ENCODE measurements at regions not wholly inside any gene's neighbourhood (a gene's known extent, or its start where the extent isn't known, plus 50 kb on each side); places are given as distances from the start of the nearest gene placed in this dataset.

GRCh38 chr5:108661590-108662219 is 86.0 kb upstream of the FER start:
- TF ChIP-seq, protein P1, sequence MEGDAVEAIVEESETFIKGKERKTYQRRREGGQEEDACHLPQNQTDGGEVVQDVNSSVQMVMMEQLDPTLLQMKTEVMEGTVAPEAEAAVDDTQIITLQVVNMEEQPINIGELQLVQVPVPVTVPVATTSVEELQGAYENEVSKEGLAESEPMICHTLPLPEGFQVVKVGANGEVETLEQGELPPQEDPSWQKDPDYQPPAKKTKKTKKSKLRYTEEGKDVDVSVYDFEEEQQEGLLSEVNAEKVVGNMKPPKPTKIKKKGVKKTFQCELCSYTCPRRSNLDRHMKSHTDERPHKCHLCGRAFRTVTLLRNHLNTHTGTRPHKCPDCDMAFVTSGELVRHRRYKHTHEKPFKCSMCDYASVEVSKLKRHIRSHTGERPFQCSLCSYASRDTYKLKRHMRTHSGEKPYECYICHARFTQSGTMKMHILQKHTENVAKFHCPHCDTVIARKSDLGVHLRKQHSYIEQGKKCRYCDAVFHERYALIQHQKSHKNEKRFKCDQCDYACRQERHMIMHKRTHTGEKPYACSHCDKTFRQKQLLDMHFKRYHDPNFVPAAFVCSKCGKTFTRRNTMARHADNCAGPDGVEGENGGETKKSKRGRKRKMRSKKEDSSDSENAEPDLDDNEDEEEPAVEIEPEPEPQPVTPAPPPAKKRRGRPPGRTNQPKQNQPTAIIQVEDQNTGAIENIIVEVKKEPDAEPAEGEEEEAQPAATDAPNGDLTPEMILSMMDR (IDR thresholded peaks at IDR 0.05; ENCODE audit: extremely low read depth, low read depth, low read length): no peak
- Histone ChIP-seq H3K27ac (ENCODE audit: low read depth, low read length) (no peak overlapping the region), H3K36me3 (ENCODE audit: insufficient read depth, low read length) (no peaks in the 10 kb centered on the region), H3K27me3 (ENCODE audit: insufficient read depth, low read length) (peaks cover 10% of the 10 kb centered on the region), H3K4me1 (ENCODE audit: insufficient read depth, low read length) (no peaks in the 10 kb centered on the region), H3K9me3 (ENCODE audit: low read depth, low read length) (no peaks in the 10 kb centered on the region), H4K20me1 (ENCODE audit: insufficient read depth, low read length) (no peaks in the 10 kb centered on the region), H3K4me2 (ENCODE audit: insufficient read depth, low read length) (no peak overlapping the region), H2AFZ (ENCODE audit: low read length) (no peak overlapping the region), H3K79me2 (ENCODE audit: insufficient read depth, low read length) (no peaks in the 10 kb centered on the region), H3K4me3 (ENCODE audit: insufficient read depth, low read length) (no peak overlapping the region)
- DNase-seq (ENCODE audit: insufficient read length, low spot score, missing footprints): peak; percentile 23

- no peaks in the 10 kb centered on the region for H3K9me3 ChIP-seq (ENCODE audit: low read depth, low read length)
- no peaks in the 10 kb centered on the region for H4K20me1 ChIP-seq (ENCODE audit: insufficient read depth, low read length)
- H3K27ac ChIP-seq (ENCODE audit: low read depth, low read length): no peak overlapping the region
- H3K4me2 ChIP-seq (ENCODE audit: insufficient read depth, low read length): no peak overlapping the region
- peak; percentile 31 for DNase-seq (ENCODE audit: insufficient read length, low spot score, missing footprints)
- peaks cover 5% of the 10 kb centered on the region for H3K4me1 ChIP-seq (ENCODE audit: insufficient read depth, low read length)
- TF ChIP-seq, protein P1 (IDR thresholded peaks at IDR 0.05; ENCODE audit: extremely low read depth, low read depth, low read length): no peak
- peaks cover 10% of the 10 kb centered on the region for H3K27me3 ChIP-seq (ENCODE audit: insufficient read depth, low read length)
- no peak overlapping the region for H2AFZ ChIP-seq (ENCODE audit: low read length)
- H3K36me3 ChIP-seq (ENCODE audit: insufficient read depth, low read length): no peaks in the 10 kb centered on the region
- no peak overlapping the region for H3K4me3 ChIP-seq (ENCODE audit: insufficient read depth, low read length)
- H3K79me2 ChIP-seq (ENCODE audit: insufficient read depth, low read length): no peaks in the 10 kb centered on the region
Measured at GRCh38 chr5:108661024-108661423, 86.7 kb upstream of the FER start.

GRCh38 chr5:108660291-108660690 is 87.4 kb upstream of the FER start:
- no peak overlapping the region for H2AFZ ChIP-seq (ENCODE audit: low read length)
- H3K4me2 ChIP-seq (ENCODE audit: insufficient read depth, low read length): no peak overlapping the region
- TF ChIP-seq, protein P1 (IDR thresholded peaks at IDR 0.05; ENCODE audit: extremely low read depth, low read depth, low read length): no peak
- H3K9me3 ChIP-seq (ENCODE audit: low read depth, low read length): no peaks in the 10 kb centered on the region
- no peak for DNase-seq (ENCODE audit: insufficient read length, low spot score, missing footprints)
- peaks cover 9% of the 10 kb centered on the region for H3K4me1 ChIP-seq (ENCODE audit: insufficient read depth, low read length)
- no peaks in the 10 kb centered on the region for H3K79me2 ChIP-seq (ENCODE audit: insufficient read depth, low read length)
- no peak overlapping the region for H3K4me3 ChIP-seq (ENCODE audit: insufficient read depth, low read length)
- H3K27ac ChIP-seq (ENCODE audit: low read depth, low read length): no peak overlapping the region
- H3K36me3 ChIP-seq (ENCODE audit: insufficient read depth, low read length): no peaks in the 10 kb centered on the region
- H4K20me1 ChIP-seq (ENCODE audit: insufficient read depth, low read length): no peaks in the 10 kb centered on the region
- H3K27me3 ChIP-seq (ENCODE audit: insufficient read depth, low read length): peaks cover 10% of the 10 kb centered on the region

DNA sequence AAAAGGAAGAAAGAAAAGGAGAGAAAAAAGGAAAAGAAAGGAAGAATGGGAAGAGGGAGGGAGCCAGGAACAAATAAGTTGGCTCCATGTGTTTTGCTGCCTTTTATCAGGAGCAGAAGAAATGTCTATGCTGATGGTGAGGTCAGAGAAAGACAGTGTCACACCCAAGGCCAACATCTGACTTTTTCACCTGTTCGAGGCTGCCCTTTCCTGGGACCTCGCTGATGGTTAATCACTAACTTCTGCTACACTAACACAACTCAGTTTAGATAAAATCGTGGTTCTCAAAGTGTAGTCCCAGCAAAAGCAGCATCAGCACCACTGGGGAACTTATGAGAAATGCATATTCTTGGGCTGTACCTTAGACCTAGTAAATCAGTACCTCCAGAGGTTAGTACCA is 88.2 kb upstream of the FER start:
- peaks cover 10% of the 10 kb centered on the region for H3K4me1 ChIP-seq (ENCODE audit: insufficient read depth, low read length)
- no peak for DNase-seq (ENCODE audit: insufficient read length, low spot score, missing footprints)
- H3K9me3 ChIP-seq (ENCODE audit: low read depth, low read length): no peaks in the 10 kb centered on the region
- no peaks in the 10 kb centered on the region for H3K36me3 ChIP-seq (ENCODE audit: insufficient read depth, low read length)
- H2AFZ ChIP-seq (ENCODE audit: low read length): no peak overlapping the region
- no peaks in the 10 kb centered on the region for H3K79me2 ChIP-seq (ENCODE audit: insufficient read depth, low read length)
- no peak overlapping the region for H3K27ac ChIP-seq (ENCODE audit: low read depth, low read length)
- H3K27me3 ChIP-seq (ENCODE audit: insufficient read depth, low read length): peaks cover 10% of the 10 kb centered on the region
- H3K4me2 ChIP-seq (ENCODE audit: insufficient read depth, low read length): no peak overlapping the region
- H3K4me3 ChIP-seq (ENCODE audit: insufficient read depth, low read length): no peak overlapping the region
- TF ChIP-seq, protein P1 (IDR thresholded peaks at IDR 0.05; ENCODE audit: extremely low read depth, low read depth, low read length): no peak
- H4K20me1 ChIP-seq (ENCODE audit: insufficient read depth, low read length): no peaks in the 10 kb centered on the region

Measured in osteoblast (primary cell).